DMS153 treated with DMSO at 0.1 percent for 48 hours (cell line): ENCODE measurements at regions not wholly inside any gene's neighbourhood (a gene's known extent, or its start where the extent isn't known, plus 50 kb on each side); places are given as distances from the start of the nearest gene placed in this dataset.

ENCODE experiments used
- DNase-seq: peaks from one replicate; lab custom pipeline; 2025; ENCODE audit not compliant: unreplicated experiment; lab: John Stamatoyannopoulos, UW

- DNase-seq: no peak
These were observed 154.2 kb downstream of the DLL1 start for GRCh38 chr6:170136541-170137175.

GRCh38 chr6:170135821-170136471, 154.9 kb downstream of the DLL1 start:
- no peak for DNase-seq

GRCh38 chr6:170135461-170135820, 155.4 kb downstream of the DLL1 start:
- no peak for DNase-seq

DNA sequence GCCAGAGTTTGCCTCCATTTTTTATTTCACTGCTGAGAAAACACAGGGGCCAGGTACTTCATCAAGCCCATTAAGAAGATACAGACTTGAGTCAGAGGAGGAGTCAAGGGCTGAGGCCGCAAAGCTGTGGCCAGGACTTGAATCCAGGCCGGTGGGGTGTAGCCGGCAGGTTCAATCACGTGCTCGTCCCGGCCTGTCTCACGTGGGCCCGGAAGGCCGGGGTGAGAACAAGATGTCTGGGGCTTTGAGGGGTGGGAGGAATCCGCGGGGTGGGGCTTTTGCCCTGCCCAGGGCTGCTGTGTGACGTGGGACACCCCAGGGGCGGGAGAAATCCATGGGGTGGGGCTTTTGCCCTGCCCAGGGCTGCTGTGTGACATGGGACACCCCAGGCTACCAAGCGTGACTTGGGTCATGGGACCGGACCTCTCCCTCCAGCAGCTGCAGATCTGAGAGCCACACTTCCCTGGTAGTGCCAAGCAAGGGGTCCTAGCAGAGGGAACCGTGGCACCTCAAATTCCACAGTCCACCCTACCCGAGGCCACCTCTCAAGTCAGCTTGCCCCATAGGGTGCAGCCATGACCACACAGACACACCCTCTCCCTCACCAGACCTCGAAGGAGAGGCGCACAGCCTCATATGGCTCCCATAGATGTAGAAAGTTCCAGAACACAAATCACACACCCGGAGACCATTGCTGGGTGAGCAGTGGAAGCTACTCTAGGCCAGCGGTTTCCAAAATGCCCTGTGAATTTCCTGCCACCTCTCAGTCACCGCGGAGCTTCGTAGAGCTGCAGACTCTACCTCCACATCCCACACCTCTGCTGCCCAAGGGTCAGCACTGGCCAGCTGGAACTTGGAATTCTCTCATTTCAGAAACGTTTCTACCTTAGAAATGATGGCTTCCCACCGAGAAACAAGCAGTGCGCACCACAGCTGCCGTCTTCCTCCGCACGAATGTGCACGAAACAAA, 156.1 kb downstream of the DLL1 start:
- DNase-seq: no peak

DNA sequence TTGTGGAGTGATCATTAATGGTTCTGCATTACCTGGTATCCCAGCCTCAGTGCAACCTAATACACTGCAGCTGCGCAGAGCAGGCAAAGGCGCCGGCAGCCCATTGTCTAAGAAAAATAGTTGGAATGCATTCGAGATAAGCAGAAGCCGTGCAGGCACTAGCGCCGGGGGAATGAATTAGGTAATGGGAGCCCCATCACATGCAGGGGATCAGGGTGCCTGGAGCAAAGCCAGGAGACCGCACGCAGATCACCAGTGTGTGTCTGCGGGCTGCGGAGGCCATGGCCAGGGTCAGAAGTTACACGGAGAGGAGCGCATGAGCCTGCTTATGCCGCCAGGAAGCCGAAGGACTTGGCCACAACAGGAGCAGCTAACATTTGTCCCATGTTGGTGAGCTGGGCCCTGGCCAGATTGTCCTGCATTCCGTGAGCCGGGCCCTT, 156.8 kb downstream of the DLL1 start:
- peak; percentile 70 for DNase-seq

- no peak for DNase-seq
These were observed 158.3 kb downstream of the DLL1 start for GRCh38 chr6:170132561-170132991.

DNA sequence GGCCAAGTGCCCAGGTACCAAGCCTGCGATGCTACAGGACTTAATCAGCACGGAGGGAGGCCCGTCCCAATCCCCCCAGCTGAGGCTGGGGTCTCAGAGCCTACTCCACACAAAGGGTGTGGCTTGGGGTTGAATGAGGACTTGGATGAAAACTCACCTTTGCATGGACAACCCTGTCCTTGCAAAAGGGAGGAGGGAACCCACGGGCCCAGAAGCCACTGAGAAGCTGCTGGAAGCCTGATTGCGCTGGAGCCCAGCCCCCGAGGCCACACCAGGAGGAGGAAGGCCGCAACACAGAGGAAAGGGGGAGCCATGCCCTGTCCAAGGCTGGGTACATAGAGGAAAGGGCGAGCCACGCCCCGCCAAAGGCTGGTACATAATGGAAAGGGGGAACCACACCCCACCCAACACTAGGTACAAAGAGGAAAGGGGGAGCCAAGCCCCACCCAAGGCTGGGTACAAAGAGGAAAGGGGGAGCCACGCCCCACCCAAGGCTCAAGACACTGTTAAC, 158.8 kb downstream of the DLL1 start:
- DNase-seq: no peak

- no peak for DNase-seq
These were observed 159.5 kb downstream of the DLL1 start for GRCh38 chr6:170131351-170131750.

- no peak for DNase-seq
These were observed 160.1 kb downstream of the DLL1 start for GRCh38 chr6:170130771-170131241.

- DNase-seq: no peak
These were observed 160.7 kb downstream of the DLL1 start for GRCh38 chr6:170130201-170130621.

DNA sequence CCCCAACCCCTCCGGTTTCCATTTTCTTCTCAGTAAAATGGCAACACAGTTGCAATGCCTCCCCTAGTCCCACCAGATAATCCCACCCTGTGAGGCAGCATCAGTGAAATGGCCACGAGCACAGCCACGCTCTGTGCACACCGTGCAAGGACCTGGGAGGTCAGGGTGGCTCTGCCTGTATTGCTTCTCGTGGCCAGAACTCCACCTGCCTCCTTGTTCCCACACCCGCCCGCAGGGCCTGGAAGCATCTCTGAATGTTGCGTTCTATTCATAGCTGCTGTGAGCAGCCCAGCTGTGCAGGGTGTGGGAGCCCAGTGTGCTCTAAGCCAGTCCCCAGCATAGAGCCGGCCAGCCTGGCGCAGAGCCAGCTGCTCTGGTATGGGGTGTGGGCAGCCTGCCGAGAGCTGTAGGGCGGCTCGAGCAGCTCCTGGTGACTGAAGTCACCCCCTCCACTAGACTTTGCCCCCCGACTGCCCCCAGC, 161.1 kb downstream of the DLL1 start:
- peak; percentile 65 for DNase-seq

GRCh38 chr6:170128811-170129681, 161.8 kb downstream of the DLL1 start:
- no peak for DNase-seq

DNA sequence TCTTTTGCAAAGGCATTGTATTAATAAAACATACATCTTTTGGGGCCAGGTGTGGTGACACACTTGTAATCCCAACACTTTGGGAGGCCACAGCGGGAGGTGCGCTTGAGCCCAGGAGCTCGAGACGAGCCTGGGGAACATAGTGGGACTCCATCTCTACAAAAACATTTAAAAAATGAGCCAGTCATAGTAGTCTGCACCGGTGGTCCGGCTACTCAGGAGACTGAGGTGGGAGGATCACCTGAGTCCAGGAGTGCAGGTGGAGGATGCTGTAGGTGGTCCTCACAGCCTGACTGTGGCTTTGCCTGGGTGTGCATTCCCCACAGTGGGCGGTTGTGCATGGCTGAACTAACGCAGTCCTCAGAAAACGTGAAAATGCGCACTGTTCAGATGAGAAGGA, 162.5 kb downstream of the DLL1 start:
- no peak for DNase-seq

DNA sequence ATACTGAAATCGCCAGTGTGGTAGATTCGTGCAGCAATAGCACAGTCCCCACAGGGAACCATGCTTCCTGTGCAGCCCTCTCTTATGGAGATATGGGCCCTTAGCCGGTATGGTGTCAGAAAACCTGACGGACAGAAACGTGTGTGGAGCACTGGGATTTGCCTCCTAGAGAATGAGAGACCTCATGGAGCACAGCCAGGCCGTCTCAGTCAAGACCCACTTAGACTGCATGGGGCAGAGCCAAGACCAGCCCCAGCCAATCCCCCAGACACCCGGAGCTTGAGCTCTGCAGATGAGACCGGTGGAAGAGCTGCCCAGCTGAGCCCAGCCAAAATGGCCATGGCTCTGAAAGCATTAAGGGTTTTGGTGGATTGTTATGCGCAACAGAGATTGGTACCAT, 163.7 kb downstream of the DLL1 start:
- DNase-seq: no peak

DNA sequence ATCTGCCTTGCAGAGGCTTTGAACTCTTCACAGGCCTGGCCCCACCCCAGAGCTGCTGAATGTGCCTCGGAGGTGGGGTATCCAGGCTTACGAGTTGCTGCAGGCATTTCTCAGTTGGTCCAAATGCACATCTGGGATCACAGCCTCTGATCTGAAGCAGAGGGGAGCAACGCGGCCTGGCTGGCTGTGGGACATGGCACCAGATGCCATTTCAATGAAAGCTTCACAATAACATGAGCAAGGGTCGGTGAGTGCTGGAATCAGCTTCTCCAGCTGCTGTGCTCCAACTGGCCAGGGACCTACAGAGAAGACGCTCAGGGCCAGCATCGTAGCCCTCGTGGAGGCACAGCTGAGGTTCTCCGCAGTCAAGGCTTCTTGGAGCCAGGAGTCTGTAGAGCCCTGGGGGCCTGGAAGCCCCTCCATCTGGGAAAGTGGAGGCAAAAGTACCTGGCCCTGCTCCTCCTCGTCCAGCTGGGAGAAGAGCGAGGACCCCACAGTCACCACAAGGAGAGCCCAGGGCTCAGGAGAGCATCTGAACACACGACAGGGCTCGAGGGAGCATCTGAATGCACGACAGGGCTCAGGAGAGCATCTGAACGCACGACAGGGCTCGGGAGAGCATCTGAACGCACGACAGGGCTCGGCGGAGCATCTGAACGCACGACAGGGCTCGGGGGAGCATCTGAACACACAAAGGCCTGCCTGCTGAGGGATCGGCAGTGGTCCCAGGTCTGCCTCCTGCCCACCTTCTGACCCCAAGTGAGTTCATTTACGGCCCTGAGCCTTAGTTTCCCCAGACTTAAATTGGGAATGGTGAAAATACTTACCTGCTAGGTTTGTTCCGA, 165.2 kb downstream of the DLL1 start:
- no peak for DNase-seq

GRCh38 chr6:170124836-170125235, 166.0 kb downstream of the DLL1 start:
- DNase-seq: no peak

DNA sequence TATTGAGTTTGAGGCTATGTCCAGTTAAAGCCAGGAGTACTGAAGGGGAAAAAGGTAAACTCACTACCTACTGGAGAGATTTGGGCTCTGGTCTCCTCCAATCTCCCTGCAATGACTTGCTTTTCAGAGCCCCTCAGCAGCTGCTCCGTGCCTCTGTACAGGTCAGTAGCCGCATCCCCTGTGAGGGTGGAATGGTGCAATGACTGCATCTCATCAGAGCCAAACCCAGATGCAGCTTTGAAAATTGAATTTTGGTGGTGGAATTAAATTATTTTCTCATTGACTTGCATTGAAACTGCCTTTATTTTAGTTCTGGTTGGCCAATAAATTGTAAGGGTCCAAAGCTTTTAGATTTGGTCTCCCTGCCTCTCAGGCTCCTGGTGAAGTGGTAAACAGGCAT, 166.7 kb downstream of the DLL1 start:
- no peak for DNase-seq

- no peak for DNase-seq
These were observed 168.2 kb downstream of the DLL1 start for GRCh38 chr6:170122651-170123050.
